SK-N-SH (cell line): ENCODE measurements at regions not wholly inside any gene's neighbourhood (a gene's known extent, or its start where the extent isn't known, plus 50 kb on each side); places are given as distances from the start of the nearest gene placed in this dataset.

Experiments
- CTCF ChIA-PET: fragments of 300-600, 350-600 bp; formaldehyde crosslinking; extraction: SDS; loops from one replicate; lab custom pipeline; 2021; lab: Yijun Ruan, JAX
- POLR2A ChIA-PET: fragments of 350-600 bp; sonication (Branson Sonifier 250); formaldehyde crosslinking; extraction: SDS; loops from one replicate; lab custom pipeline; 2020; ENCODE audit warnings: antibody characterized with exemption, inconsistent platforms; lab: Yijun Ruan, JAX
- DNase-seq: peaks from one replicate; pipeline ENCODE4 v3.0.0; 2012
- H2AFZ ChIP-seq: fragments of 200-600 bp; sonication (generic); 2 replicates; pipeline ENCODE4 v1.8.1; 2016; ENCODE audit warnings: antibody characterized with exemption, mild to moderate bottlenecking, low read depth
- H3F3A ChIP-seq: fragments of 200-600 bp; sonication (generic); replicated peaks from 2 replicates; pipeline ENCODE3; 2016; ENCODE audit warnings: antibody characterized with exemption, mild to moderate bottlenecking; ENCODE audit not compliant: insufficient read depth
- H3K27ac ChIP-seq, 2 experiments: fragments of 200-500 bp in 1 of 2; fragments of 200-600 bp in 1 of 2; sonication (Bioruptor generic) in 1 of 2; sonication (generic), shearing (Covaris generic) in 1 of 2; 2 replicates each; pipeline versions ENCODE4 v1.5.1 to v1.6.1; 2014 to 2016; ENCODE audit warnings: low read depth in 2 of 2, inconsistent platforms in 1 of 2, low read length in 1 of 2, mild to moderate bottlenecking in 1 of 2, mixed read lengths in 1 of 2
- H3K27me3 ChIP-seq: fragments of 200-600 bp; sonication (generic), shearing (Covaris generic); 2 replicates; pipeline ENCODE4 v1.6.1; 2016; ENCODE audit warnings: mixed run types; ENCODE audit not compliant: insufficient read depth
- H3K36me3 ChIP-seq, 2 experiments: fragments of 200-500 bp in 1 of 2; fragments of 200-600 bp in 1 of 2; sonication (Bioruptor generic) in 1 of 2; sonication (generic) in 1 of 2; replicated peaks in 1 of 2; 2 replicates each; pipeline versions ENCODE3 to v1.5.1; 2014 to 2016; ENCODE audit warnings: low read length in 1 of 2, mild to moderate bottlenecking in 1 of 2; ENCODE audit not compliant: insufficient read depth in 2 of 2, control insufficient read depth in 1 of 2
- H3K4me1 ChIP-seq, 2 experiments: fragments of 200-500 bp in 1 of 2; fragments of 200-600 bp in 1 of 2; sonication (Bioruptor generic) in 1 of 2; sonication (generic), shearing (Covaris generic) in 1 of 2; 2 replicates each; pipeline versions ENCODE4 v1.5.1 to v1.6.1; 2014 to 2016; ENCODE audit warnings: low read depth in 1 of 2, low read length in 1 of 2, mixed run types in 1 of 2; ENCODE audit not compliant: insufficient read depth in 2 of 2, control insufficient read depth in 1 of 2
- H3K4me2 ChIP-seq: fragments of 200-600 bp; sonication (generic), shearing (Covaris generic); 2 replicates; pipeline ENCODE4 v1.6.1; 2017; ENCODE audit warnings: mixed run types
- H3K4me3 ChIP-seq, 2 experiments: fragments of 200-500 bp in 1 of 2; fragments of 200-600 bp in 1 of 2; sonication (Bioruptor generic) in 1 of 2; sonication (generic), shearing (Covaris generic) in 1 of 2; 2 replicates each; pipeline versions ENCODE4 v1.5.1 to v1.8.1; 2014 to 2016; ENCODE audit warnings: low read depth in 2 of 2, inconsistent platforms in 1 of 2, low read length in 1 of 2, mild to moderate bottlenecking in 1 of 2, mixed read lengths in 1 of 2, moderate library complexity in 1 of 2
- H3K79me2 ChIP-seq: fragments of 200-600 bp; sonication (generic); 2 replicates; pipeline ENCODE4 v1.8.1; 2017; ENCODE audit warnings: mild to moderate bottlenecking; ENCODE audit not compliant: insufficient read depth
- H3K9ac ChIP-seq: fragments of 200-600 bp; sonication (generic); 2 replicates; pipeline ENCODE4 v1.6.1; 2017; ENCODE audit warnings: mixed run types
- H3K9me2 ChIP-seq: fragments of 200-600 bp; sonication (generic); 2 replicates; pipeline ENCODE4 v1.6.1; 2017; ENCODE audit warnings: mixed run types
- H3K9me3 ChIP-seq: fragments of 200-600 bp; sonication (generic); 2 replicates; pipeline ENCODE4 v1.6.1; 2017; ENCODE audit warnings: mixed run types, mild to moderate bottlenecking, moderate library complexity
- H4K20me1 ChIP-seq: fragments of 200-600 bp; sonication (generic); 2 replicates; pipeline ENCODE4 v1.6.1; 2017; ENCODE audit warnings: mild to moderate bottlenecking, mixed run types; ENCODE audit not compliant: insufficient read depth
- CTCF ChIP-seq: fragments of 200-600 bp; sonication (generic); IDR thresholded peaks from 2 replicates; pipeline ENCODE4 v1.6.1; 2017; ENCODE audit warnings: antibody characterized with exemption, mild to moderate bottlenecking, moderate library complexity
- EP300 ChIP-seq, 2 experiments: IDR thresholded peaks; 2 replicates each; pipeline versions ENCODE4 v1.4.0 to v1.6.1; 2012; ENCODE audit warnings: borderline replicate concordance in 1 of 2, low read depth in 1 of 2, low read length in 1 of 2
- MAX ChIP-seq: IDR thresholded peaks from 2 replicates; pipeline ENCODE4 v1.4.0; 2012; ENCODE audit warnings: low read depth
- MEF2A ChIP-seq: IDR thresholded peaks from 2 replicates; pipeline ENCODE4 v1.4.0; 2012; ENCODE audit warnings: low read depth, borderline replicate concordance
- NRF1 ChIP-seq: IDR thresholded peaks from 2 replicates; pipeline ENCODE4 v1.6.1; 2012; ENCODE audit warnings: low read depth, mild to moderate bottlenecking, low read length
- RXRA ChIP-seq: IDR thresholded peaks from 2 replicates; pipeline ENCODE4 v1.4.0; 2012; ENCODE audit warnings: low read depth, mild to moderate bottlenecking, borderline replicate concordance
- SIN3A ChIP-seq: IDR thresholded peaks from 2 replicates; pipeline ENCODE4 v1.6.1; 2012; ENCODE audit warnings: low read depth, mild to moderate bottlenecking, low read length, moderate library complexity, borderline replicate concordance
- TAF1 ChIP-seq: IDR thresholded peaks from 2 replicates; pipeline ENCODE4 v1.6.1; 2012; ENCODE audit warnings: low read depth, mild to moderate bottlenecking, low read length, moderate library complexity, borderline replicate concordance
- TEAD4 ChIP-seq: IDR thresholded peaks from 2 replicates; pipeline ENCODE4 v1.4.0; 2012; ENCODE audit warnings: mild to moderate bottlenecking, borderline replicate concordance; ENCODE audit not compliant: insufficient read depth
- USF1 ChIP-seq: IDR thresholded peaks from 2 replicates; pipeline ENCODE4 v1.4.0; 2012; ENCODE audit warnings: low read depth, borderline replicate concordance
- WGBS: methylation state at CpG from one replicate; pipeline ENCODE4 v1.1.6; 2017; ENCODE audit warnings: low lambda C conversion rate; 5-methylcytosine and 5-hydroxymethylcytosine counted together

GRCh38 chr7:86949779-86950260, 109.6 kb downstream of the ELAPOR2 start:
- no peaks in the 10 kb centered on the region for H3K9me3 ChIP-seq
- ChIA-PET POLR2A (interaction anchor here (2.1 kb wide), 1 partner anchor 15 kb away, joined by 4 read pairs; no protein-coding TSS in a partner anchor), CTCF (interaction anchor here (0.9 to 3.3 kb wide), 5 partner anchors 8 to 199 kb away, joined by 4 to 19 read pairs (median 5); no protein-coding TSS in a partner anchor)
- TF ChIP-seq TAF1 (no peak), USF1 (no peak), MAX (no peak), MEF2A (no peak), SIN3A (no peak), NRF1 (no peak), EP300 (IDR thresholded peaks at IDR 0.05; ENCODE audit: borderline replicate concordance in 1 of 2, low read depth in 1 of 2, low read length in 1 of 2) (no peak), TEAD4 (no peak), RXRA (no peak)
- H3K9me2 ChIP-seq: no peaks in the 10 kb centered on the region
- no peak for DNase-seq
- H3K27me3 ChIP-seq: no peaks in the 10 kb centered on the region
- no peak overlapping the region for H2AFZ ChIP-seq
- 0 out of 2 replicates have a peak, but pooled peaks cover 4% of the 10 kb centered on the region for H3K79me2 ChIP-seq
- WGBS: 83% methylated on average over 2 of the region's 3 CpGs
- H3K9ac ChIP-seq: no peak overlapping the region
- H3K4me1 ChIP-seq: peaks cover 0 to 12% of the 10 kb centered on the region in 2 experiments; a peak in 2 of 4 replicates
- peaks cover 0 to under 1% of the 10 kb centered on the region in 2 experiments for H3K36me3 ChIP-seq
- no peak overlapping the region for H3K27ac ChIP-seq
- peaks cover 5% of the 10 kb centered on the region for H3F3A ChIP-seq
- peaks cover 4% of the 10 kb centered on the region; the same call in 1 of the 2 replicates for H4K20me1 ChIP-seq
- H3K4me3 ChIP-seq: no peak overlapping the region
- H3K4me2 ChIP-seq: no peak overlapping the region

- Histone ChIP-seq H3K36me3 (peaks cover 3 to 6% of the 10 kb centered on the region in 2 experiments), H3K4me3 (no peak overlapping the region), H3K27ac (no peak overlapping the region), H3K79me2 (0 out of 2 replicates have a peak, but pooled peaks cover 4% of the 10 kb centered on the region), H3K9me3 (no peaks in the 10 kb centered on the region), H3K9ac (no peak overlapping the region), H3K4me2 (no peak overlapping the region), H2AFZ (no peak overlapping the region), H4K20me1 (peaks cover 4% of the 10 kb centered on the region; the same call in 1 of the 2 replicates), H3K27me3 (no peaks in the 10 kb centered on the region), H3K4me1 (peaks cover 0 to 12% of the 10 kb centered on the region in 2 experiments; a peak in 2 of 4 replicates), H3F3A (peaks cover 4% of the 10 kb centered on the region), H3K9me2 (no peaks in the 10 kb centered on the region)
- ChIA-PET POLR2A (interaction anchor here (2.1 kb wide), 1 partner anchor 16 kb away, joined by 4 read pairs; no protein-coding TSS in a partner anchor), CTCF (interaction anchor here (0.9 to 3.3 kb wide), 3 partner anchors 11 to 199 kb away, joined by 3 to 19 read pairs (median 5); no protein-coding TSS in a partner anchor)
- no peak for DNase-seq
- TF ChIP-seq CTCF: no peak
- 83% methylated on average over 6 of the region's 7 CpGs for WGBS
Measured at GRCh38 chr7:86949052-86949778, 110.2 kb downstream of the ELAPOR2 start.
